Astrocyte (in vitro differentiated cells and primary cell): ENCODE measurements at regions not wholly inside any gene's neighbourhood (a gene's known extent, or its start where the extent isn't known, plus 50 kb on each side); places are given as distances from the start of the nearest gene placed in this dataset.

ENCODE experiments used
- DNase-seq: peaks from one replicate; pipeline ENCODE4 v3.0.0-alpha.2; 2010; ENCODE audit warnings: low read depth
- FAIRE-seq: peaks from 2 replicates; lab custom pipeline; 2011; peaks lifted over from hg19 to GRCh38; lab: Jason Lieb, UNC
- H2AFZ ChIP-seq: 2 replicates; pipeline ENCODE4 v1.6.0; 2012; ENCODE audit warnings: low read depth, low read length, inconsistent platforms
- H3K27ac ChIP-seq: 2 replicates; pipeline ENCODE4 v1.5.1; 2011; ENCODE audit warnings: low read depth, low read length, inconsistent platforms
- H3K27me3 ChIP-seq: 2 replicates; pipeline ENCODE4 v1.6.0; 2011; ENCODE audit warnings: low read length, inconsistent platforms; ENCODE audit not compliant: insufficient read depth
- H3K36me3 ChIP-seq: 2 replicates; pipeline ENCODE4 v1.5.1; 2011; ENCODE audit warnings: low read length, inconsistent platforms; ENCODE audit not compliant: insufficient read depth
- H3K4me1 ChIP-seq: 2 replicates; pipeline ENCODE4 v1.5.1; 2011; ENCODE audit warnings: low read length, inconsistent platforms; ENCODE audit not compliant: insufficient read depth
- H3K4me2 ChIP-seq: 2 replicates; pipeline ENCODE4 v1.6.0; 2012; ENCODE audit warnings: low read length, inconsistent platforms
- H3K4me3 ChIP-seq: 2 replicates; pipeline ENCODE4 v1.5.1; 2011; ENCODE audit warnings: low read depth, mild to moderate bottlenecking, low read length, inconsistent platforms; ENCODE audit not compliant: insufficient read depth
- H3K79me2 ChIP-seq: 2 replicates; pipeline ENCODE4 v1.6.0; 2012; ENCODE audit warnings: mild to moderate bottlenecking, low read length, inconsistent platforms; ENCODE audit not compliant: insufficient read depth
- H3K9ac ChIP-seq: 2 replicates; pipeline ENCODE4 v1.6.0; 2012; ENCODE audit warnings: mild to moderate bottlenecking, low read length, inconsistent platforms
- H3K9me3 ChIP-seq: 2 replicates; pipeline ENCODE4 v1.5.1; 2012; ENCODE audit warnings: low read depth, mild to moderate bottlenecking, low read length, inconsistent platforms; ENCODE audit not compliant: insufficient read depth
- H4K20me1 ChIP-seq: 2 replicates; pipeline ENCODE4 v1.6.0; 2012; ENCODE audit warnings: low read length, inconsistent platforms; ENCODE audit not compliant: insufficient read depth
- H3K27ac Mint-ChIP-seq: one replicate; pipeline ENCODE4 v1.8.0; 2021; ENCODE audit warnings: mild to moderate bottlenecking, mixed read lengths; ENCODE audit not compliant: unreplicated experiment
- H3K27me3 Mint-ChIP-seq: one replicate; pipeline ENCODE4 v1.8.0; 2021; ENCODE audit warnings: low read depth, mixed read lengths; ENCODE audit not compliant: unreplicated experiment
- H3K36me3 Mint-ChIP-seq: one replicate; pipeline ENCODE4 v1.8.0; 2021; ENCODE audit warnings: low read depth, mixed read lengths; ENCODE audit not compliant: unreplicated experiment
- H3K4me1 Mint-ChIP-seq: one replicate; pipeline ENCODE4 v1.8.0; 2021; ENCODE audit warnings: low read depth, mixed read lengths; ENCODE audit not compliant: unreplicated experiment
- H3K4me3 Mint-ChIP-seq: one replicate; pipeline ENCODE4 v1.8.0; 2021; ENCODE audit warnings: mild to moderate bottlenecking, moderate library complexity, mixed read lengths; ENCODE audit not compliant: unreplicated experiment
- H3K9me3 Mint-ChIP-seq: one replicate; pipeline ENCODE4 v1.8.0; 2021; ENCODE audit warnings: mild to moderate bottlenecking, mixed read lengths; ENCODE audit not compliant: unreplicated experiment
- CTCF ChIP-seq: IDR thresholded peaks from 2 replicates; pipeline ENCODE4 v1.5.1; 2011; ENCODE audit warnings: low read depth, mild to moderate bottlenecking, inconsistent platforms, low read length, moderate library complexity; ENCODE audit not compliant: insufficient read depth
- EZH2 ChIP-seq: IDR thresholded peaks from 2 replicates; pipeline ENCODE4 v1.6.1; 2012; ENCODE audit warnings: mild to moderate bottlenecking, low read length, inconsistent platforms; ENCODE audit not compliant: insufficient read depth

GRCh38 chr9:82367929-82368328, 379.4 kb downstream of the SPATA31D1 start:
- TF ChIP-seq CTCF (no peak), EZH2 (no peak)
- H3K36me3 ChIP-seq: no peaks in the 10 kb centered on the region
- H3K27ac Mint-ChIP-seq: no peak overlapping the region
- no peak overlapping the region for H2AFZ ChIP-seq
- H3K27ac ChIP-seq: no peak overlapping the region
- H3K4me2 ChIP-seq: no peak overlapping the region
- DNase-seq: no peak
- FAIRE-seq: no peak
- no peaks in the 10 kb centered on the region for H3K4me1 Mint-ChIP-seq
- no peak overlapping the region for H3K9ac ChIP-seq
- H3K4me1 ChIP-seq: no peaks in the 10 kb centered on the region
- no peaks in the 10 kb centered on the region for H3K79me2 ChIP-seq
- no peaks in the 10 kb centered on the region for H3K27me3 ChIP-seq
- no peak overlapping the region for H3K4me3 ChIP-seq
- H3K36me3 Mint-ChIP-seq: no peaks in the 10 kb centered on the region
- H3K27me3 Mint-ChIP-seq: no peaks in the 10 kb centered on the region
- no peaks in the 10 kb centered on the region for H3K9me3 ChIP-seq
- H3K4me3 Mint-ChIP-seq: no peak overlapping the region
- no peaks in the 10 kb centered on the region for H3K9me3 Mint-ChIP-seq
- no peaks in the 10 kb centered on the region for H4K20me1 ChIP-seq

DNA sequence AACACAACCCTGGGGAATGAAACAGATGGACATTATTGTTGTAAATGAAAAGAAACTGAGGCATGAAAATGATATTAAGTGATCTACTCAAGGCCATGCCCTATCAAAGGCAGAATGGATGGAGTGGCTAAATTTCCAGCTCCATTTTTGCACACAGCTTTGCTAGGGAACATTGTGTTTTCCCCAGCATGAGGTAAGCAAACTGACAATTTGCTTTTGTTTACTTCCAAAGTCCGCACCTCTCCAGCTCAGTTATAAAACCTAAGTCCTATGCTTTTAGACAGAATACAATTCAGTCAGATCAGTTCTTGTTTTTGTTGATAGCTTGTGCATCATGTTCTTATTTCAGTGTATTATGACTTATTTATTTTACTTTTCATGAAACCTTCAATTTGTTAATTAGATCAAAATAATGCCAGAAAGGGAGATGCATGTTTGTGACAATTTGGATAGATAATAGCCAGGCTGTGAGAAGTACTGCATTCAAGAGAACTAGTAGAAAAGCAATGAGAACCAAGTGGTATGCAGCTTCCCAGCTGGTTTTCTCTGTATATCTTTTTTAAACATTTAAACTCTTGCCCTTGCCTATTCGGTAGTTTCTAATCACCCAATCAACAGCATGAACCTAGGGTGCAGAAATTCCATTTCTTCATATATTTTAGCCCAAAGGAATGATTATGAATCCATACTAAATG, 380.8 kb downstream of the SPATA31D1 start:
- no peak overlapping the region for H2AFZ ChIP-seq
- DNase-seq: no peak
- no peak overlapping the region for H3K27ac Mint-ChIP-seq
- H3K36me3 ChIP-seq: no peaks in the 10 kb centered on the region
- no peaks in the 10 kb centered on the region for H3K9me3 ChIP-seq
- no peak overlapping the region for H3K9ac ChIP-seq
- no peaks in the 10 kb centered on the region for H3K4me1 Mint-ChIP-seq
- no peaks in the 10 kb centered on the region for H3K27me3 ChIP-seq
- no peak overlapping the region for H3K27ac ChIP-seq
- no peaks in the 10 kb centered on the region for H4K20me1 ChIP-seq
- FAIRE-seq: no peak
- no peak overlapping the region for H3K4me3 ChIP-seq
- no peaks in the 10 kb centered on the region for H3K9me3 Mint-ChIP-seq
- H3K79me2 ChIP-seq: no peaks in the 10 kb centered on the region
- no peak overlapping the region for H3K4me2 ChIP-seq
- no peaks in the 10 kb centered on the region for H3K27me3 Mint-ChIP-seq
- no peak overlapping the region for H3K4me3 Mint-ChIP-seq
- TF ChIP-seq CTCF: no peak
- no peak for TF ChIP-seq EZH2
- H3K36me3 Mint-ChIP-seq: no peaks in the 10 kb centered on the region
- H3K4me1 ChIP-seq: no peaks in the 10 kb centered on the region

DNA sequence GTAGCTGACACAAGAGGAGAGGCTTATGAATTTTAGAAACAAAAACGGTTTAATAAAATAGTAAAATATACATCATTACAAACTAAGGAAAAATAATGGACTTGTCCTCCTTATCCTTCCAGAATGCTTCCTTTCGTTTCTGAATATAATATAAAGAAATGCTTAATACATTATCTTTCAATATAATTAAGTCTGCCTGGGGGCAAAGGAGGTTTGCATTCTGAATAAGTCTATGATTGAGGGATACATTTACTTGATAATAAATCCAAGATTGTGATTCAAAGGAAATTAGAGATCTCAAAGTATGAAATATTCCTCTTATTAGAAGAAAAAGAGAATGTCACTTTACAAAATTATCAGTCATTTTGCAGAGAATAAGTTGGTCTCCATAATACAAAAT, 386.5 kb downstream of the SPATA31D1 start:
- Histone ChIP-seq H2AFZ (no peak overlapping the region), H4K20me1 (no peaks in the 10 kb centered on the region), H3K79me2 (no peaks in the 10 kb centered on the region), H3K27me3 (no peaks in the 10 kb centered on the region), H3K4me1 (no peaks in the 10 kb centered on the region), H3K4me2 (no peak overlapping the region), H3K36me3 (no peaks in the 10 kb centered on the region), H3K9me3 (no peaks in the 10 kb centered on the region), H3K9ac (no peak overlapping the region), H3K4me3 (no peak overlapping the region), H3K27ac (no peak overlapping the region)
- H3K27me3 Mint-ChIP-seq: no peaks in the 10 kb centered on the region
- no peak overlapping the region for H3K4me3 Mint-ChIP-seq
- no peaks in the 10 kb centered on the region for H3K4me1 Mint-ChIP-seq
- H3K36me3 Mint-ChIP-seq: no peaks in the 10 kb centered on the region
- no peak for TF ChIP-seq CTCF
- no peak for TF ChIP-seq EZH2
- FAIRE-seq: no peak
- DNase-seq: no peak
- H3K9me3 Mint-ChIP-seq: peaks cover 2% of the 10 kb centered on the region
- H3K27ac Mint-ChIP-seq: no peak overlapping the region
